SK-N-SH treated with all-trans-retinoic acid at 6 μM for 48 hours (cell line): ENCODE measurements at regions not wholly inside any gene's neighbourhood (a gene's known extent, or its start where the extent isn't known, plus 50 kb on each side); places are given as distances from the start of the nearest gene placed in this dataset.

Experiments
- ATAC-seq: fragments of 200-7000 bp; cut with Tn5 transposase; 3 replicates; pipeline ENCODE4 v1.9.1; 2020; ENCODE audit warnings: mild to moderate bottlenecking, moderate library complexity
- ARNTL ChIP-seq: fragments of 450-650 bp; formaldehyde crosslinking; IDR thresholded peaks from 2 replicates; pipeline ENCODE4 v1.5.0; 2020; ENCODE audit warnings: low read depth, mild to moderate bottlenecking, moderate library complexity, borderline replicate concordance
- BACH2 ChIP-seq: fragments of 250-450 bp; sonication (Bioruptor Pico); IDR thresholded peaks from 2 replicates; pipeline ENCODE4 v1.9.0; 2021; ENCODE audit warnings: mild to moderate bottlenecking, borderline replicate concordance
- CSDC2 ChIP-seq: fragments of 250-450 bp; sonication (Bioruptor Pico); IDR thresholded peaks from 2 replicates; pipeline ENCODE4 v1.5.0; 2020; ENCODE audit warnings: mild to moderate bottlenecking, moderate library complexity
- CSRNP3 ChIP-seq: fragments of 250-450 bp; sonication (Bioruptor Pico); IDR thresholded peaks from 2 replicates; pipeline ENCODE4 v1.5.1; 2021; ENCODE audit warnings: mild to moderate bottlenecking, moderate library complexity
- GLIS3 ChIP-seq: fragments of 250-450 bp; sonication (Bioruptor Pico); IDR thresholded peaks from 2 replicates; pipeline ENCODE4 v1.5.0; 2020; ENCODE audit warnings: mild to moderate bottlenecking, moderate library complexity
- ISL1 ChIP-seq: fragments of 250-450 bp; sonication (Bioruptor Pico); IDR thresholded peaks from 2 replicates; pipeline ENCODE4 v2.1.2; 2022; ENCODE audit warnings: mild to moderate bottlenecking, moderate library complexity
- OSR1 ChIP-seq: fragments of 250-450 bp; sonication (Bioruptor Pico); IDR thresholded peaks from 2 replicates; pipeline ENCODE4 v1.8.0; 2022; ENCODE audit warnings: moderate library complexity, mild to moderate bottlenecking, inconsistent platforms
- PPARA ChIP-seq: fragments of 250-450 bp; sonication (Bioruptor Pico); IDR thresholded peaks from 2 replicates; pipeline ENCODE4 v1.5.0; 2020; ENCODE audit warnings: mild to moderate bottlenecking, borderline replicate concordance
- SNAI2 ChIP-seq: fragments of 250-450 bp; sonication (Bioruptor Pico); IDR thresholded peaks from 2 replicates; pipeline ENCODE4 v1.5.0; 2020; ENCODE audit warnings: mild to moderate bottlenecking, moderate library complexity
- TCF4 ChIP-seq: fragments of 250-450 bp; sonication (Bioruptor Pico); IDR thresholded peaks from 2 replicates; pipeline ENCODE4 v1.8.0; 2021; ENCODE audit warnings: mild to moderate bottlenecking, moderate library complexity, borderline replicate concordance
- TOX ChIP-seq: fragments of 250-450 bp; sonication (Bioruptor Pico); IDR thresholded peaks from 2 replicates; pipeline ENCODE4 v1.8.0; 2021; ENCODE audit warnings: mild to moderate bottlenecking, moderate library complexity, borderline replicate concordance
- TSHZ2 ChIP-seq: fragments of 250-450 bp; sonication (Bioruptor Pico); IDR thresholded peaks from 2 replicates; pipeline ENCODE4 v1.5.0; 2020; ENCODE audit warnings: mild to moderate bottlenecking, moderate library complexity
- ZC3H10 ChIP-seq: fragments of 250-450 bp; sonication (Bioruptor Pico); IDR thresholded peaks from 2 replicates; pipeline ENCODE4 v1.5.1; 2021; ENCODE audit warnings: mild to moderate bottlenecking, moderate library complexity
- ZFP3 ChIP-seq: fragments of 250-450 bp; sonication (Bioruptor Pico); IDR thresholded peaks from 2 replicates; pipeline ENCODE4 v1.5.0; 2020; ENCODE audit warnings: mild to moderate bottlenecking, moderate library complexity
- ZFP30 ChIP-seq: fragments of 450-650 bp; formaldehyde crosslinking; IDR thresholded peaks from 2 replicates; pipeline ENCODE4 v1.5.0; 2022; ENCODE audit warnings: mild to moderate bottlenecking, moderate library complexity
- ZNF565 ChIP-seq: fragments of 450-650 bp; formaldehyde crosslinking; conservative IDR thresholded peaks from 2 replicates; pipeline ENCODE4 v1.5.0; 2020; ENCODE audit warnings: low read depth, mild to moderate bottlenecking, moderate library complexity
- ZNF70 ChIP-seq: fragments of 450-650 bp; formaldehyde crosslinking; IDR thresholded peaks from 2 replicates; pipeline ENCODE4 v1.5.0; 2020; ENCODE audit warnings: mild to moderate bottlenecking, moderate library complexity
- ZNF8 ChIP-seq: fragments of 450-650 bp; formaldehyde crosslinking; IDR thresholded peaks from 2 replicates; pipeline ENCODE4 v1.5.0; 2020; ENCODE audit warnings: mild to moderate bottlenecking, moderate library complexity
- TF ChIP-seq, protein P1 (sequence below): fragments of 250-450 bp; sonication (Bioruptor Pico); IDR thresholded peaks from 2 replicates; pipeline ENCODE4 v1.8.0; 2021; ENCODE audit warnings: low read depth, mild to moderate bottlenecking, moderate library complexity, borderline replicate concordance
- TF ChIP-seq, protein P2 (sequence below): fragments of 250-450 bp; sonication (Bioruptor Pico); IDR thresholded peaks from 2 replicates; pipeline ENCODE4 v1.8.0; 2020; ENCODE audit warnings: mild to moderate bottlenecking, moderate library complexity, borderline replicate concordance
- TF ChIP-seq, protein P3 (sequence below): fragments of 250-450 bp; sonication (Bioruptor Pico); IDR thresholded peaks from 2 replicates; pipeline ENCODE4 v1.5.1; 2020; ENCODE audit warnings: low read depth, mild to moderate bottlenecking, moderate library complexity

DNA sequence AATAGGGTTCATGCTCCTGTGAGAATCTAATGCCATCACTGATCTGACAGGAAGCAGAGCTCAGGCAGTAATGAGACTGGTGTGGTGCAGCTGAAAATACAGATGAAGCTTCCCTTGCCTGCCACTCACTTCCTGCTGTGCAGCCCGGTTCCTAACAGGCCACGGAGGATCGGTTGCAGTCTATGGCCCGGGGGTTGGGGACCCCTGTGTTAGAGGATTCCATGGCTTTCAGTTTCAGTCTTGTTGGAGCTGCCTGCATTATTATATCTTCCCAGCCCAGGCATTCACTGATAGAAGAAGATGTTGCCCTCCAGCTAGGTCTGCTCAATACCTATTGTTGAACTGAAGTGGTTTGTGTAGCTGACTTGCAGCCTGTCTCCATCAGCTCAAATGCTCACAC is 1298.8 kb downstream of the TYW1 start:
- TF ChIP-seq ZFP30 (CRISPR knock-in tag), result no peak
- no peak for ATAC-seq

- no peak for ATAC-seq
- TF ChIP-seq BACH2 (no peak), ZFP3 (CRISPR knock-in tag) (no peak), ZNF565 (CRISPR knock-in tag) (no peak), ZFP30 (CRISPR knock-in tag) (no peak), TCF4 (CRISPR knock-in tag) (no peak), OSR1 (CRISPR knock-in tag) (no peak), CSDC2 (CRISPR knock-in tag) (no peak), ZNF70 (CRISPR knock-in tag) (no peak), ISL1 (CRISPR knock-in tag) (no peak), GLIS3 (CRISPR knock-in tag) (no peak), TOX (no peak), PPARA (CRISPR knock-in tag) (no peak), CSRNP3 (CRISPR knock-in tag) (no peak), SNAI2 (CRISPR knock-in tag) (no peak), ZNF8 (CRISPR knock-in tag) (no peak), ARNTL (no peak), TSHZ2 (CRISPR knock-in tag) (no peak)
- TF ChIP-seq, protein P1, sequence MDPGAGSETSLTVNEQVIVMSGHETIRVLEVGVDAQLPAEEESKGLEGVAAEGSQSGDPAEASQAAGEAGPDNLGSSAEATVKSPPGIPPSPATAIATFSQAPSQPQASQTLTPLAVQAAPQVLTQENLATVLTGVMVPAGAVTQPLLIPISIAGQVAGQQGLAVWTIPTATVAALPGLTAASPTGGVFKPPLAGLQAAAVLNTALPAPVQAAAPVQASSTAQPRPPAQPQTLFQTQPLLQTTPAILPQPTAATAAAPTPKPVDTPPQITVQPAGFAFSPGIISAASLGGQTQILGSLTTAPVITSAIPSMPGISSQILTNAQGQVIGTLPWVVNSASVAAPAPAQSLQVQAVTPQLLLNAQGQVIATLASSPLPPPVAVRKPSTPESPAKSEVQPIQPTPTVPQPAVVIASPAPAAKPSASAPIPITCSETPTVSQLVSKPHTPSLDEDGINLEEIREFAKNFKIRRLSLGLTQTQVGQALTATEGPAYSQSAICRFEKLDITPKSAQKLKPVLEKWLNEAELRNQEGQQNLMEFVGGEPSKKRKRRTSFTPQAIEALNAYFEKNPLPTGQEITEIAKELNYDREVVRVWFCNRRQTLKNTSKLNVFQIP (CRISPR knock-in tag), result no peak
- TF ChIP-seq, protein P2, sequence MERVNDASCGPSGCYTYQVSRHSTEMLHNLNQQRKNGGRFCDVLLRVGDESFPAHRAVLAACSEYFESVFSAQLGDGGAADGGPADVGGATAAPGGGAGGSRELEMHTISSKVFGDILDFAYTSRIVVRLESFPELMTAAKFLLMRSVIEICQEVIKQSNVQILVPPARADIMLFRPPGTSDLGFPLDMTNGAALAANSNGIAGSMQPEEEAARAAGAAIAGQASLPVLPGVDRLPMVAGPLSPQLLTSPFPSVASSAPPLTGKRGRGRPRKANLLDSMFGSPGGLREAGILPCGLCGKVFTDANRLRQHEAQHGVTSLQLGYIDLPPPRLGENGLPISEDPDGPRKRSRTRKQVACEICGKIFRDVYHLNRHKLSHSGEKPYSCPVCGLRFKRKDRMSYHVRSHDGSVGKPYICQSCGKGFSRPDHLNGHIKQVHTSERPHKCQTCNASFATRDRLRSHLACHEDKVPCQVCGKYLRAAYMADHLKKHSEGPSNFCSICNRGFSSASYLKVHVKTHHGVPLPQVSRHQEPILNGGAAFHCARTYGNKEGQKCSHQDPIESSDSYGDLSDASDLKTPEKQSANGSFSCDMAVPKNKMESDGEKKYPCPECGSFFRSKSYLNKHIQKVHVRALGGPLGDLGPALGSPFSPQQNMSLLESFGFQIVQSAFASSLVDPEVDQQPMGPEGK (CRISPR knock-in tag), result no peak
- TF ChIP-seq, protein P3, sequence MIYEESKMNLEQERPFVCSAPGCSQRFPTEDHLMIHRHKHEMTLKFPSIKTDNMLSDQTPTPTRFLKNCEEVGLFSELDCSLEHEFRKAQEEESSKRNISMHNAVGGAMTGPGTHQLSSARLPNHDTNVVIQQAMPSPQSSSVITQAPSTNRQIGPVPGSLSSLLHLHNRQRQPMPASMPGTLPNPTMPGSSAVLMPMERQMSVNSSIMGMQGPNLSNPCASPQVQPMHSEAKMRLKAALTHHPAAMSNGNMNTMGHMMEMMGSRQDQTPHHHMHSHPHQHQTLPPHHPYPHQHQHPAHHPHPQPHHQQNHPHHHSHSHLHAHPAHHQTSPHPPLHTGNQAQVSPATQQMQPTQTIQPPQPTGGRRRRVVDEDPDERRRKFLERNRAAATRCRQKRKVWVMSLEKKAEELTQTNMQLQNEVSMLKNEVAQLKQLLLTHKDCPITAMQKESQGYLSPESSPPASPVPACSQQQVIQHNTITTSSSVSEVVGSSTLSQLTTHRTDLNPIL (CRISPR knock-in tag), result no peak
Measured at GRCh38 chr7:68304536-68304935, 1293.7 kb upstream of the AUTS2 start.

DNA sequence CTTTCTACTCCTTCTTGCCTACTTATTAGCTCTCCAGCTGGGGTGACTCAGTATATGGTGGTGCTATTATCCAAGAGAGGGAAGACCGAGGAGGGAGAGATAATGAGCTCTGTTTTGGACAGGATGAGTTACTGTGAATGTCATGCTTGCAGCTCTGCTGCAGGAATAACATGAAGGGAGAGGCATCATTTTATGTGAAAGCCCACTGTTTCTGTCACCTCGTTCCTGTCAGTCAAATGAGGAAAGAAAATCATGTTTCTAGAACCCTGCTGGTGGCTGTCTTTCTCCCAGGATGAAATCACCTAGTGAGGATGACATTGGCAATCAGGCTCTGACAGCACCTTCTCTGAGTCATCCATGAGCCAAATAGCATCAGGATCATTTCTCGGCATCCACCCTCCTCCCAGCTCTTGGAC is 1291.6 kb upstream of the AUTS2 start:
- ATAC-seq, result no peak
- no peak for TF ChIP-seq ARNTL
- no peak for TF ChIP-seq CSRNP3 (CRISPR knock-in tag)
- TF ChIP-seq ZC3H10 (CRISPR knock-in tag), result no peak
- no peak for TF ChIP-seq GLIS3 (CRISPR knock-in tag)
- TF ChIP-seq, protein P1 (CRISPR knock-in tag), result no peak
- no peak for TF ChIP-seq ISL1 (CRISPR knock-in tag)
- TF ChIP-seq SNAI2 (CRISPR knock-in tag), result no peak
- no peak for TF ChIP-seq ZNF565 (CRISPR knock-in tag)
- TF ChIP-seq, protein P3 (CRISPR knock-in tag), result no peak
- no peak for TF ChIP-seq BACH2
- TF ChIP-seq TCF4 (CRISPR knock-in tag), result no peak
- TF ChIP-seq ZNF70 (CRISPR knock-in tag), result no peak
- TF ChIP-seq, protein P2 (CRISPR knock-in tag), result no peak
